UCSD-AML1 (cell line): ENCODE measurements at regions not wholly inside any gene's neighbourhood (a gene's known extent, or its start where the extent isn't known, plus 50 kb on each side); places are given as distances from the start of the nearest gene placed in this dataset.

Source experiments
- DNase-seq: peaks from one replicate; lab custom pipeline; 2025; ENCODE audit not compliant: unreplicated experiment; lab: John Stamatoyannopoulos, UW

DNA sequence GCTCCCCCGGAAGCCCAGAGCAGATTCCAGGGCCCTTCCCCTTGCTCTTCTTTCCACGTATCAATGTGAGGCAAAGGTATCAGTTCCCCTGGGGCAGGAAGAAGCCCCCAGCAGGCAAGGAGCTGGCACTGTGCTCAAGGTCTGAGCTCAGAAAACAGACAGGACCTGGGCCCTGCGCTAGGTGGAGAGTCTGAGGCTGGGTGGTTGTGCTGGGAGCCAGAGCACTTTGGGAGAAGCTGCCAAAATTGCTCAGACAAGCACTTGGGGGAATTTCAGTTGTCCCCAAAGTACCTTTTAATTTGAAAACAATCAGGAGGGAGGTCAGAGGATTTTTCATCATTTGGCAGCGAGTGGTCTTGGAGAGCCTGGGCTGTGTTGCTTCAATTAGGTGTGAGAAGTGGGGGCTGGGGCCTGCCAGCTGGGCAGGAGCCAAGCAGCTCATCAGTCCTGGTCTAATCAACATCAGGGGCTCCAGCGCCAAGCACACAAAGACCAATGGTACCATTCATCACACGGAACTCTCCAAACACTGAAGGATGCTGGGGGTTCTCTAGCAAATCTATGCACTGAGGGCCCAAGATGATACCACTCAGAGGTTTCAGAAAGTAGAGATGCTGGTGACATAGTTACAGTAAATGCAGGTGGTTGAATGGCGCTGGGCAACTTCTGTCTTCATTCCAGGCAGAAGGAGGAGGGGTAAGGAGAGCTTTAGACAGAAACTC, 176.5 kb downstream of the SNX18 start:
- no peak for DNase-seq

DNA sequence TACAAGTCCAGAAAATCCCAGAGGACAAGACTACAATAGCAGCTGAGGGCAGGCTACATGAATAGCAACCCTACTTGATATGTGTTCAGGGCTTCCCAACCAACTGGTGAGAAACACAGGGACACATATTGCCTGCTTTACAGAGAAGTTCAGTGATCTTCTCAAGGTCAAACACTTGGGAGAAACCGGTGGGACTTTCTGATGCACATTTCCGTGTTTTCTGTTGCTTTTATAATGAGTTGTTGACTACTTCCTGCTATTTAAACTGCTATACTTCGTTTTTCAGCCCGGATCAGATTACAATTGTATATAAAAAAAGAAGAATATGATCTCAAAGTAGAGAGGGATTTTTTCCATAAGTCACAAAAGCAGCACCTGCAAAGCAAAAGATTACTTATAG, 175.1 kb downstream of the SNX18 start:
- DNase-seq: no peak

DNA sequence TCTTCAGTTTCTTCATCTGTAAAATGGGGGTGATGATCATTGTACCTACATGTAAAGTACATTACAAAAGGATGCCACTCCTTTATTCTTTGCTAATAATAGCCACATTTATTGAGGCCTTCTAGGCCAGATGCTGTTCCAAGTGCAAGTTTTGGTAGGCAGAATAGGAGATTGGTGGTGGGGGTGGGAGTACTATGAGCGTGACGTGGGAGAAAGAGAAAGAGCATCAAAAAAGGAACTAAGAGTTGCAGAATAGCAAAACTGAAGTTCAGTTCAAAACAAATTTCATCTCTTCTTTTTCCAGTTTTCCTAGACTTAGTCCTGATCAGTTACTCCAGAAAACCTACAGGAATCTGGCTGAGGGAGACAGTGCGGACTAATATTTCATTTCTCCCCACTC, 174.1 kb downstream of the SNX18 start:
- DNase-seq: no peak

DNA sequence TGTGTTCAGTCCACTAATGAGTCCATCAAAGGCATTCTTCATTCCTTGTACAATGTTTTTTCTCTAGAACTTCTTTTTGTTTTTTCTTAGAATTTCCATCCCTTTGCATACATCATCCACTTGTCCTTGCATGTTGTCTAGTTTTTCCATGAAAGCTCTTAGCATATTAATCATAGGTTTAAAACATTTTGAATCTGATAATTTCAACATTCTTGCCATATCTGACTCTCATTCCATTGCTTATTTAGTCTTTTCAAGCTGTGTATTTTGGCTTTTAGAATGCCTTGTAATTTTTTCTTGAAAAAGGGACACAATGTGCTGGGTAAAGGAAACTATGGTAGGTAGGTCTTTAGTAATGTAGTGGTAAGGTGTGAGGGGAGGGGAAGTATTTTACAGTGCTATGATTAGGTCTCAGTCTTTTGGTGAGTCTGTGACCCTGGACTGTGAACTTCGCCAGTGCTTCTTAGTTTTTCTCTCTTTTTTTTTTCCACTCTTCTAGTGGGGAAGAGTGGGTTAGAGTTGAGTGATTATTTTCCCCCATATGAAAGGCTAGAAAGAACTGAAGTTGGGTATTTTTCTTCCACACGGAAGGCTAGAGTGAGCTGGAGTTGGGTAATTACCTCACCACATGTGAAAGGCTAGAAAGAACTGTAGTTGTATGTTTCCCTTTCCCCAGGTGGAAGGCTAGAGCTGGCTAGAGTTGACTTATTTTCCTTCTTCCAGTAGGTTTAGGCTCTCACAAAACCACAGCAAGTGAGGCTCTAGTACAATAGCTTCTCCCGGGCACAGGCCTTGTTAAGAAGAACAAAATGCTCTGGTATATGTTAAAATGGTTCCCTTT, 172.1 kb downstream of the SNX18 start:
- no peak for DNase-seq

DNA sequence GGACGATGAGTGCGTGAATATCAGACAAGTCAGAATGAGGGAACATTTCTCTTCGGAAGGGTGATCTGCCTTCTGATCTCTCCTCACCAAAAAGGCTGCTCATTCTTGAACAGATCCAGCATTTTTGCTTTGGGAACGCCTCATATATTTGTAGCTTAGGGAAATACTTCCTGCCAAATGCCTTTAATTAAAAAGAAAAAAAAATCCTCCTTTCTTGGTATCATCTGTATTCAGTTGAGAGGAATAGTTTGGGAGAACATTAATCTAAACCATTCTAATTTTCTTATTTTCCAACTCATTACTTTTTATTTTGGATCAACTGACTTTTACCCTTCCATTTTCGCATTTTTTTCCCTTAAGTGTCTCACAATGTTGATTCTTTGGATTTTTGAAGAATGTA, 163.4 kb downstream of the SNX18 start:
- no peak for DNase-seq

DNA sequence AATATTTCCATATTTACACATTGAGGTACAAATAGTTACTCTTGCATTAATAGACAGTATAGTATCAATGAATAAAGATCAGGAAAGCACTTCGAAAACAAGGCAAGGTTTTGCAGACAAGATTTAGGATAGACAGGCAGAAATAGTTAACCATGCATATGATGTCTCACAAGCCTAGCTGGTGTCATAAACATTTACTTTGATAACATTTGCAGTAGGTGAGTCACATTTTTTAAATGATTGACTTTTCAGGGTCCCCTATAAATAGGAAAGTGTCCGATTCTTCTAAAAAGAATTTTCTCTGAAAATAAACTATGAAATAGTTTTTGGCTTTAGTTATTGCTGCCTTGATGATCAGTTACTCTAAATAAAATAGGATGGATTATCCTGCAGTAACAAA, 162.1 kb downstream of the SNX18 start:
- no peak for DNase-seq

DNA sequence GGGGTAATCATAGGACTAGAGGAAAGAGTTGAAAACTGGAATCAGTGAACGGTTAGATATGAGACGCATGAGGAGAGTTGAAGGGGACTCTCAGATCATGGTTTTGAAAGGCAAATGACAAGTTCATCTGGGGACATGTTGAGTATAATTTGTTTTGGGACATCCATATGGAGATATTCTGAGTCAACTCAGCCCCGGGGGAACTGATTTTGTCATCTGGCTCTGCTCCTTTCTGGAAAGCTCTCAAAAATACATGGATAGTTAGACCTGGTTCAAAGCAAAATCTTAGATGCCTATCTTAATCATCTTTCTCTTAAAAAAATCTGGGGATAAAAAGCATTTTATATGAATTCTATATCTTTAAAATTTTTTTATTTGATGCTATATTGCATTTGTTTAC, 161.2 kb downstream of the SNX18 start:
- DNase-seq: no peak

DNA sequence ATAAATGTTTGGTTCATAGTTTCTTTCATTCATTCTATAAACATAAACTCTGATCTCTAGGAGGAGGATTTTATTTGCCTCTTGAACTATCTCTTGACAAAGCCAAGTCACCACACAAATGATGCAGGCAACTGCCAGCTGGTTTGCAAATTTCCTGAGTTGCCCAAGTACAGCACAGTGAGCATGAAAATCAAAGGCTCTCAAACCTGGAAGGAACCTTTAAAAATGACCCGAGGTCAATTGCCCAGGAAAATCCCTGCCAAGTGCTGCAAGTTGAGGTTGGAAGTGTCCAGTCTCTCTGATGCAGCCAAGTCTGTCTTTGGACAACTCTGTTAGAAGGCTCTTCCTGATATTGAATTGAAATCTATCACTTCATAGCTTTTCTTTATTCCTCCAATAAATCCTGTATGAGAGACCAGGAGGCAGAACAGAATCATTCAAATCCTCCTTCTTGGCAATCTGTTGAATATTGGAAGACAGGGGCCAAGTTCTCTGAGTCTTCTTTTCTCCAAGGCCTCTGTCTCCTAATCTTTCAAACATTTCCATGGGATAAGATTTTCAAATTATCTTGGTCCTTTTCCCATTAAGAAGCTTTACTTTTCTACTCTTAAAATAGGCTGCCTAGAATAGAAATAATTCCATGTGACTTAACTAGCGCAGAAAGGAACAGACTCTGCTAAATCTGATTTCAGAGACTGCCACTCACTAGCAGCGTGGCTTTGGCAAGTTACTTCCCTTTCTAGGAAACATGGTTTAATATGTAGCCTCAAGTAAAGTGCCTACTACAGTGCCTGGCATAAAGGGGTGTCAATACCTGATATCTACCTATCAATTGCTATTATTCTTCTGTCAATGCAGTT, 159.2 kb downstream of the SNX18 start:
- DNase-seq: no peak

DNA sequence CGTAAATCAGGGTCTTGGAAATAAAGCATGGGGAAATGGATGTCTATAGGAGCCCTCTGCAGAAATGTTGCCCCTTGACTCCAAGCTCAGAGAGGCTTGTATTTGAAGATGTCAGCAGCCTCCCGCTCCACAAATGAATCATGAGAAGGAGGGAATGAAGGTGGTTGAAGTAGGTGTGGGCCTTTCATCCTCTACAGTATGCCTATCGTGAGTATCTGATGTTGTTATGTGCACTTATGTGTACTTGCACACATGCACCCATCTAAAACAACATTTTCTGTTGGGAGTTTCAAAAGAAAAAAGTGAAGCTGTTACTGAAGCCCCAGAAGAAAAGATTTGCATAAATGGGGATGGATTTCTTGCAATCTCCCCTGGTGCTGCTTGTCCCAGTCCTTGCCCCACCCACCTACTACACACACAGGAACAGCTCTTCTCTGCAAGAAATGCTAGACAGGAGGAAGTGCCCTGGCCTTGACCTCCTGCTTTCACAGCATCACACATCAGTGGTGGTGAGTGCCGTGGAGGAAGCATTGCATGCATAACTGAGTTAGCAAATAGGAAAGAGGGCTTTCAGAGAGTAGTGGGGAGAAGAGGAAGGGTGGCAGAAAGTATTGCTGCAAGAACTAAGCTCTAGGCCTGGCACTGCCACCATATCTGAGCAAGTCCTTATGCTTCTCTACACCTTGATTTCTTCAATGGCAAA, 156.1 kb downstream of the SNX18 start:
- DNase-seq: peak; percentile 42

DNA sequence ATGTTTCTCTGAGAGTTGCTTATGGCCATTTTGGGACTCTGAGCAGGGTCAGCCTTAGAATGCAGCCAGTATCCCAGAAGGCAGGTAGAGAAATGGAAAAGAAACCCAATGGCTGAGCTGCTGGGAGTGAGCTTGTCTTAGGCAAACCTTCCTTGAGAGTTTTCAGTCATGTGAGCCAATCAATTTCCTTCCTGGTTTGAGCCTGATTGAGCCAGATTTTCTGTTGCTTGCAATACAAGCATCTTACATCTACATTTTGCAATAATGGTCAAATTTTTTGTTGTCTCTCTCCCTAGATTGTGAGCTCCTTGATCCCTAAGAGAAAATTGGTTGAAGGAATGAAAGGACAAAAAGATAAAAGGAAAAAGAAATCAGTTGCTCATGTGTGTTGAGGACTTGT, 155.3 kb downstream of the SNX18 start:
- no peak for DNase-seq

DNA sequence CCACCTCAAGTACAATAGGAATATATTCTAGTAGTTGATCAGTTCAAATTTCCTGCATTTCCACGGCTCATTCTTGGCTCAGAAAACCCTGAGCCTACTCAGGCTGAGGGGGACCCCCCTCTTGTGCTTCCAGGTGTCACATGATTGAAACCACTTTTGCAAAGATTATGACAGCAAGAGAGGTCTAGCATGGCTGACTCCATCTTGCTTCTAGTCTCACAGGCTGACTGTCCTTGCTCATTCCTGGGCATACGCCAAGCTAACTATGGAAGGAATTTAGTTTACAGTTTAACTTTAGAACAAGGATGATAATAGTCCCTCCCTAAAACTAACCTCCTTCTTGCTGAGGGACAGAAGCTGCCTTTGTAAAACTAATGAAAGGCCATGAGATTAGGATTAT, 154.1 kb downstream of the SNX18 start:
- no peak for DNase-seq

DNA sequence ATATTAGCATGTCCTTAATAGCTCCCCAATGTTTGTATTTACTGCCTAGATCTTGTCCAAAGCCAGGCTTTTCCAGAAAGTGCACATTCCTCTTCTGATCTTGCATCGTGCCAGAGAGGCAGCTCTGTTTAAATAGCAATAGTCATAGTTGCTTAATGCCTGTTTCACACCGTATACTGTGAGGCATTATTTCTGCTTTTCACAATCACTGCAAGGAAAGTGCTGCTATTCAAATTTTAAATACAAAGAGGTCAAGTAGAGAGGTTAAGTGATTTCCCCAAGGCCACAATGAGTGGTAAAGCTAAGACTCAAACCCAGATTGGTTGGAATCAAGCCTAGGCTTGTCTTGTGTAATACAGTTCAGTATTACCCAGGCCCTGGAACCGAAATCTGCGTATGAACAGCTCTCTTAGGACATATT, 153.6 kb downstream of the SNX18 start:
- DNase-seq: no peak

DNA sequence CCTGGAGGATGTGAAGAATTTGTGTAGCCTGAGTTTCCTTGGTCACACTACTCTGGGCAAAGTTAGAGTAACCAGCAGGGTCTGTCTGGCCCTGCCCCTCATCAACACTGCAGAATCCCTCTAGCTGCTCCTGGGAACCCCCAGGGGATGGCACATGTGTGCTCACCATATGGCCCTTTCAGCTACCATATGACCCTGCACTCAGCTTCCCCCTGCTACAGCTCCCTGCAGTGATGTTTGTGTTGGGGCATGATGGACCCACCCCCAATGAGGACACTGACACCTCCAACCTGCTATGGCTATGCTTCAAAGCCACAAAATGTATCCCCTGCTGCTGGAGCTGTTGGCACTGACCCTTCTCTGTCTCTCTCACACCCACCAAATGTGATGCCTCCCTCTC, 152.7 kb downstream of the SNX18 start:
- DNase-seq: no peak

DNA sequence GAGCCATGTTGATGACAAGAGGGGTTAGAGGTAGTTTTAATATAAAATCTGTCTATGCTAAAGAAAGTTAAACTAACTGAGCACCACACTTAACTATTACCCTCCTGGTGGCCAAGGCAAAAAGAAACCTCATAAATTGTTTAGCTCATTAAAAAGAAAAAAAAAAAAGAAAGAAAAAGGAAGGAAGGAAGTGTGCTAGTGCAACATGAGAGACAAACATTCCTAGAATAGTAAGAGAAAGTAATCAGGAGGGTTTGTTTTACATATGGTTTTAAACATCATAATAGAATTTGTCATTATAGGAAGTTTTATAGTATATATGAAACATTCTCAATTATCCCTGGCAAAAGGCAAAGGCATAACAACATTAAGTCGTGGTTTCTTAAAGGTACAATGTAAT, 152.3 kb downstream of the SNX18 start:
- DNase-seq: no peak

DNA sequence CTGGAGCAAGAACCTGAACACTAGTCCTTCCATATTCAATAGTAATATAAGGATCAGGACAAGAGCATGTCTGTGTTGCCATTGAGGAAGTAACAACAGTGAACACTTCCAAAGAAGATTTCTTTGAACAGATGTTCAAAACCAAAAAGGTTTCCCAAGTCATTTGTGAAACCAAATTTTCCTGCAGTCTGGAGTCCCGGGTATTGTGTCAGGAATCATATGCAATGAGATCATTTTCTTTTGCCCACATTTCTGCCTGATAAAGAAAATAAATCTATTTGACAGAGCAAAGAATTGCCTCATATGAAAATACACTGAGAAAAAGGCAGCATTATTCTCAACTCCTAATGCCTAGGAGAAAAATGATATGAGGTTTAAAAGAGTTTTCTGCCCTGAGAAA, 151.7 kb downstream of the SNX18 start:
- DNase-seq: no peak

DNA sequence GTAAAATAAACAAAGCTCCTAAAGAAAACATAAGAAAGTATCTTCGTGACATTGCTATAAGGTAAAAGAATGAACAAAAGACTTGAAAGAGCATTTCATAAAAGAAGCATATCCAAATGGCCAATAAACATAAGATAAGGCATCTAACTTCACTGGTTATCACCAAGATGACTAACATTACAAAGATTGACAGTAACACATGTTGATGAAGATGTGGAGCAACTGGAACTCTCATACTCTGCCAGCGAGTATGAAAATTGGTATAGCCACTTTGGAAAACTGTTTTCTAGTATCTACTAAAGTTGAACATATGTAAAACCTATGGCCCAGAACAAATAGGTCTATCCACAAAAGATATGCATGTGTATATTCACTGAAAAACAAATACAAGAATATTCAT, 150.5 kb downstream of the SNX18 start:
- no peak for DNase-seq

DNA sequence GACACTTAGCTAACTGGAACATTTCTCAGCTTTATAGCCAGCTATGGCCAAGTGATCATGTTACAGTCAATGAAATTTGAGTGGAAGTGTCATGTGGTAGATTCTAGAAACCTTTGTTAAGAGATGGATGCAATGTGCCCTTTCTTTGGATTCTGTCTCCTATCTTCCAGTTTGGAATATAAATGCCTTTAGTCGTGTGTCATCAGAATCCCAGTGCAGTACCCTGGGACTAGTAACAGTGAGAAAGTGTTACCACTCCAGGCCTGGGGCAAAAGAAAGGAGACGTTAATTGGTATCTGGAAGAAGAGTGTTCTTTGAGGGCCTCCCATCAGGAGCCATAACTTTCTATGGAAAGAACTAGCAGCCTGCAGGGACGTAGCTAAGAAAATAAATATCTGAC, 149.6 kb downstream of the SNX18 start:
- no peak for DNase-seq

DNA sequence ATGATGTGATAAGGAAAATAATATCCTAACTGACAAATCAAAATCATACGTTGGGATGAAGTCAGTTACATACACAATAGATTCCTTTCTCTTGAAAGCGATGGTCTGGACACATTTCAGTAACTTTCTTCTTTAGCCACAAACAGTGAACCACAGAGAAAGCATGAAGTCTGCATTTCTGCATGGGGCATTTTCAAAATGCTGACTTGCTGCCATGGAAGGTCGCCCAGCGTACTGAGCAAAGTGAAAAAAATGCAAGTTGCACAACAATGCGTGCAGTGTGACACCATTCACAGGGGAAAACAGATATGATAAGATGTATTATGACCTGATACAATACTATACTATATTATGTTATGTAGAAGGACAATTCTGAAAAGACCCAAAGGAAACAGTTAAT, 146.3 kb downstream of the SNX18 start:
- no peak for DNase-seq

DNA sequence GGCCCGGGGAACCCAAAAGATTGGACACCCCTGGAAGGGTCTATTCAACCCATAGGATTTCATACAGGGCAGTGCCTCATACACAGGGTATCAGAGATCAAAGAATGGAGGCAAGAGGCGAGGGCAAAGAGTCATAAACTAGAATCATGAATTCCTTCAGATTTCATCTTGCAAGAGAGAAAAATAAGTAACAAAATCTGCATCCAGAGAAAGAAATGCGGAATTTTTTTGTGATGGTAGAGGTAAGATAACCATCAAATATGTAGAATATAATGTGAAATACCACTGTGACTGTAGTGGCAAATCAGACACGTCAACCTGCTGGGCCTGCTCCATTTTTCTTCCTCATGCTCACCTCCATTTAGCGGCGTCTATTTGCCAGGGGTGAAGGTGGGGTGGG, 143.6 kb downstream of the SNX18 start:
- DNase-seq: no peak

DNA sequence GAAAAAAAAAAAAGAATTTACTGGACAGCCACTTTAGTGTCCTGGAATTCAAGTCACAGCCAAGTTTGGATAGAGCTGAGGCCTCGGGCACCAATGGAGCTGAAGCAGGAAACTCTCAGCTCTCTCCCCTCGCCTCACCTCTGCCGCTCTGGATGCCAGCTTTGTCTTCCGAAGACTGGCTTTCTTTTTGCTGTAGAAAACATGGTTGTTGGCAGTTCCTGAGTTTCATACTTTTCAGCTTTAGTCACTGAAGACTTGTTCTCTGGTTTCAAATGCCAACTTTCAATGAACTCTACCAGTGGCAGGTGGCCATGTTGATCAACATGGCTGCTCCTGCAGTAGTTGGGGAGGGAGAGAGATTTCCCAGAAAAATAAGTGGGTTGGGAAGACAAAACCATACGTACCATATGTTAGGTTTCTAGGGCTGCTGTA, 142.2 kb downstream of the SNX18 start:
- DNase-seq: no peak

DNA sequence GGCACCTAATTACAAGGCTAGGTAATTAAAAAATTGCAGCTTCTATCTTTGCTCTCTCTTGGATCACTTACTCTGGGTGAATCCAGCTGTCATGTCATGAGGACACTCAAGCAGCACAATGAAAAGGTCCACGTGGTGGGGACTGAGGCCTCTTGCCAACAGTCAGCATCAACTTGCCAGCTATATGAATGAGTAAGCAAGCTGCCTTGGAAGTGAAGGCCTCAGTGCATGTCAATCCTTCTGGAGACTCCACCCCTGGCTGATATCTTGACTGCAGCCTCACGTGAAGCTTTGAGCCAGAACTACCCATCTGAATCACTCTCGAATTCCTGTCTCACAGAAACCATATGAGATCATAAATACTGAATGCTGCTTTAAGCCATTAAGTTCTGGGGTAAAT, 140.5 kb downstream of the SNX18 start:
- no peak for DNase-seq
